ENCODE measurements at regions not wholly inside any gene's neighbourhood (a gene's known extent, or its start where the extent isn't known, plus 50 kb on each side); places are given as distances from the start of the nearest gene placed in this dataset.

DNA sequence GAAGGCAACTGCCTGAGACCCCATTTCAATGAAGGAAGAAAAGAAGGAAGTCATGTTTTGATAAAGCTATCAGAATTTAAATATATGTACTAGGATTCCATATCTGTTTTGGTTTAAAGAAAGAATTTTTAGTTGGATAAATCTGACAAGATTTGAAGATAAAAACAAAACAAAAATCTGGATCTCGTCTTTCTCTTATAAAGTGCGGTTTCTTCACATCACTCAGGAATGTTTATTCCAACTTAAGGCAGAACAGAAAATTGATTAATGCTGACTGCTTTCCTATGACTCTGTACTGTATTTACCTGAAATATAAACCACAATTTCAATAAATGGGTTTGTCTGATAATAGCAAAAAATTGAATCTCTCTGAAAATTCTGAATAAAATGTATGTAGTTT, 439.7 kb downstream of the RFPL4B start:
- Histone ChIP-seq H3K4me2 (no peak overlapping the region), H3K4me3 (no peak overlapping the region), H3K9me3 (no peaks in the 10 kb centered on the region), H3K4me1 (no peaks in the 10 kb centered on the region), H3K27ac (no peak overlapping the region)
- WGBS (ENCODE audit: missing lambda C conversion rate) = 88% methylated on average over 2 of the region's 2 CpGs
- POLR2A ChIA-PET = no interaction called here
- ATAC-seq (no peak), FAIRE-seq (no peak), DNase-seq (ENCODE audit: low read depth in 1 of 2, low spot score in 1 of 2) (no peak)
- no peak for TF ChIP-seq HDAC2 (IDR thresholded peaks at IDR 0.05)
- TF ChIP-seq RFX5 (IDR thresholded peaks at IDR 0.05) = no peak
- no peak for TF ChIP-seq EHF (CRISPR knock-in tag; IDR thresholded peaks at IDR 0.05)
- TF ChIP-seq ZC3H11A (IDR thresholded peaks at IDR 0.05) = no peak
- CTCF ChIA-PET = no interaction called here

DNA sequence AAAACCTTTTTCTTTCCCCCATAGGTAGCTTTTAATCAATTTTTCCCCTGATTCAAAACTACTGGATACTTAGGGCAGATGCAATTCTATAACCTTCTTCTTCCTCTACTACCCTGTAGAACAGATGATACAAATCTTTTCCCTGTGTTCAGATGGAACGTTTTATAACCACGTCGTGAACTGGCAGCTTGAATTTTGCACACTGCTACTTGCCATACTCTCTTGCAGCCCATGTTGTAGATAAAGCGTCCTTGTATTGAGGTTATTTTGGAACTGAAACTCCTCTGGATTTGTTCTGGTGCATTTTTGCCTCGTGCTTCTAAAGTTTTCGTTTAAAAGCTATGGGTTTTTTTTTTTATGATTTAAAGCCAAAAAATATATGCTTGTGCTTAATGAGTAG, 440.2 kb downstream of the RFPL4B start:
- FAIRE-seq = no peak
- ChIA-PET POLR2A (no interaction called here), CTCF (no interaction called here)
- Histone ChIP-seq H3K4me2 (no peak overlapping the region), H3K4me1 (no peaks in the 10 kb centered on the region), H3K4me3 (no peak overlapping the region), H3K27ac (no peak overlapping the region), H3K9me3 (no peaks in the 10 kb centered on the region)
- no peak for DNase-seq (ENCODE audit: low read depth in 1 of 2, low spot score in 1 of 2)
- ATAC-seq = no peak
- TF ChIP-seq CHD2 (IDR thresholded peaks at IDR 0.05; ENCODE audit: low read length, partially characterized antibody) (no peak), CBX8 (IDR thresholded peaks at IDR 0.05) (no peak), ZC3H11A (IDR thresholded peaks at IDR 0.05) (no peak), NFE2L2 (conservative IDR thresholded peaks at IDR 0.05; ENCODE audit: low read length) (no peak), SREBF2 (IDR thresholded peaks at IDR 0.05) (no peak), POLR2A (IDR thresholded peaks at IDR 0.05; ENCODE audit: low read length) (no peak), NR3C1 (IDR thresholded peaks at IDR 0.05) (no peak), TFCP2L1 (CRISPR knock-in tag; IDR thresholded peaks at IDR 0.05) (no peak), CBX2 (IDR thresholded peaks at IDR 0.05; ENCODE audit: borderline replicate concordance, low read depth) (no peak), KDM1A (IDR thresholded peaks at IDR 0.05; ENCODE audit: low read depth) (no peak), NPAS2 (CRISPR knock-in tag; IDR thresholded peaks at IDR 0.05; ENCODE audit: borderline replicate concordance) (no peak), HOXB5 (CRISPR knock-in tag; IDR thresholded peaks at IDR 0.05) (no peak), POLR2AphosphoS2 (conservative IDR thresholded peaks at IDR 0.05; ENCODE audit: low read length) (no peak), JUNB (IDR thresholded peaks at IDR 0.05) (no peak), EHMT2 (IDR thresholded peaks at IDR 0.05; ENCODE audit: low read depth) (no peak), TP53 (CRISPR knock-in tag; IDR thresholded peaks at IDR 0.05) (no peak), RAD21 (conservative IDR thresholded peaks at IDR 0.05 in 1 of 2, IDR thresholded peaks at IDR 0.05 in 1 of 2) (no peak)
- TF ChIP-seq, protein P1, sequence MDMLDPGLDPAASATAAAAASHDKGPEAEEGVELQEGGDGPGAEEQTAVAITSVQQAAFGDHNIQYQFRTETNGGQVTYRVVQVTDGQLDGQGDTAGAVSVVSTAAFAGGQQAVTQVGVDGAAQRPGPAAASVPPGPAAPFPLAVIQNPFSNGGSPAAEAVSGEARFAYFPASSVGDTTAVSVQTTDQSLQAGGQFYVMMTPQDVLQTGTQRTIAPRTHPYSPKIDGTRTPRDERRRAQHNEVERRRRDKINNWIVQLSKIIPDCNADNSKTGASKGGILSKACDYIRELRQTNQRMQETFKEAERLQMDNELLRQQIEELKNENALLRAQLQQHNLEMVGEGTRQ (IDR thresholded peaks at IDR 0.05) = no peak
- 60% methylated on average over 6 of the region's 6 CpGs for WGBS (ENCODE audit: missing lambda C conversion rate)

- Histone ChIP-seq H3K4me2 (no peak overlapping the region), H3K9me3 (no peaks in the 10 kb centered on the region), H3K27ac (no peak overlapping the region), H3K4me3 (no peak overlapping the region), H3K4me1 (no peaks in the 10 kb centered on the region)
- 0% methylated on average over 1 of the region's 1 CpG for WGBS (ENCODE audit: missing lambda C conversion rate)
- DNase-seq (ENCODE audit: low read depth in 1 of 2, low spot score in 1 of 2) (no peak), ATAC-seq (no peak), FAIRE-seq (no peak)
- TF ChIP-seq KDM1A (IDR thresholded peaks at IDR 0.05; ENCODE audit: low read depth) (no peak), ZNF302 (CRISPR knock-in tag; IDR thresholded peaks at IDR 0.05) (no peak), NR3C1 (IDR thresholded peaks at IDR 0.05) (no peak), ZSCAN20 (CRISPR knock-in tag; IDR thresholded peaks at IDR 0.05) (no peak), HES2 (IDR thresholded peaks at IDR 0.05) (no peak), HDAC2 (IDR thresholded peaks at IDR 0.05) (no peak), ESRRA (IDR thresholded peaks at IDR 0.05; ENCODE audit: borderline replicate concordance, low read length) (no peak), RNF2 (IDR thresholded peaks at IDR 0.05; ENCODE audit: borderline replicate concordance, low read depth) (no peak)
- TF ChIP-seq, protein P2, sequence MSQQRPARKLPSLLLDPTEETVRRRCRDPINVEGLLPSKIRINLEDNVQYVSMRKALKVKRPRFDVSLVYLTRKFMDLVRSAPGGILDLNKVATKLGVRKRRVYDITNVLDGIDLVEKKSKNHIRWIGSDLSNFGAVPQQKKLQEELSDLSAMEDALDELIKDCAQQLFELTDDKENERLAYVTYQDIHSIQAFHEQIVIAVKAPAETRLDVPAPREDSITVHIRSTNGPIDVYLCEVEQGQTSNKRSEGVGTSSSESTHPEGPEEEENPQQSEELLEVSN (IDR thresholded peaks at IDR 0.05; ENCODE audit: borderline replicate concordance, low read depth) = no peak
- POLR2A ChIA-PET = no interaction called here
- CTCF ChIA-PET = no interaction called here
Observed at GRCh38 chr6:112795316-112795715, 448.2 kb downstream of the RFPL4B start.

Data from A549 (cell line).